AG10803 (cell line): ENCODE measurements at regions not wholly inside any gene's neighbourhood (a gene's known extent, or its start where the extent isn't known, plus 50 kb on each side); places are given as distances from the start of the nearest gene placed in this dataset.

Source experiments
- DNase-seq: peaks from one replicate; pipeline ENCODE4 v3.0.0; 2010; ENCODE audit warnings: low read depth
- H3K4me3 ChIP-seq: 2 replicates; pipeline ENCODE4 v1.5.1; 2011; ENCODE audit warnings: mild to moderate bottlenecking, low read length, control low read depth
- CTCF ChIP-seq: conservative IDR thresholded peaks from 2 replicates; pipeline ENCODE4 v1.5.1; 2011; ENCODE audit warnings: mild to moderate bottlenecking, low read length, control low read depth, inconsistent platforms

- TF ChIP-seq CTCF: no peak
- no peak overlapping the region for H3K4me3 ChIP-seq
- no peak for DNase-seq
Measured at GRCh38 chr1:73096841-73097240, 814.5 kb upstream of the NEGR1 start.

- H3K4me3 ChIP-seq: no peak overlapping the region
- no peak for DNase-seq
- no peak for TF ChIP-seq CTCF
Measured at GRCh38 chr1:73092383-73092782, 810.0 kb upstream of the NEGR1 start.

DNA sequence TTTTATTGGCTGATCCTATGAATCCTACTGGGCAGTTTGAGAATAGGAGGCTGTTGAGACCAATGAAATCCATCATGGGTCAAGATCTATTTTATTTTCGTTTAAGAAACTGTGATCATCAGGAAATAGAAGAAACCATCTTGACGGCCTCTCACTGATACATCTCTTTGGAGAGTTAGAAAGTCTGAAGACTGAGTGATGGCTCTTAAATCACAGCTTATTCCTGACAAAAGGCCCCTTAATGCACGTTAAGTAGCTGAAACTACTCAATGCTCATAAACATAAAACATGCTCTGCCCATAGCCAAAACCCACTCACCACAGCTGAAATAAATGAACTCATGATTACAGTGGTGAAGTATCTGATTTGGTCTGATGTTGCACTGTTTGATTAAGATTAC is 784.5 kb upstream of the NEGR1 start:
- no peak overlapping the region for H3K4me3 ChIP-seq
- no peak for TF ChIP-seq CTCF
- DNase-seq: no peak

GRCh38 chr1:73065339-73066041 is 783.2 kb upstream of the NEGR1 start:
- TF ChIP-seq CTCF: no peak
- no peak for DNase-seq
- no peak overlapping the region for H3K4me3 ChIP-seq

DNA sequence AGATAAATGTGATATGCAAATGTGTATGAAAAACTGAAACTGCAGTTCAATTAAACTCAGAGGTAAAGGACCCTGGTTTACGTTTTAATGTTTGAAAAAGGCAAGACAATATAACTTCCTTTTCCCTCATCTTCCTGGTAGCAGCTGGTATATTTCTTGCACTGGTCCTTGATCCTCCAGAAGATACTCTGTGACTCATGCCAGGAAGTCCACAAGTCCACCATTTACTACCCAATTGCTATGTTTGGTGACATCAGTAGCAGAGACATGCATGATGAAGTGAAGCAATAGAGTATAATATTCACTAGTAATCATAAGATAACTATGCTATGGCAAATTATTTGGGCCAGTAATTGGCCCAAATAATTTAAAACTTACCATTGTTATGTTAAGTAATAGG is 774.5 kb upstream of the NEGR1 start:
- no peak overlapping the region for H3K4me3 ChIP-seq
- no peak for TF ChIP-seq CTCF
- DNase-seq: no peak

DNA sequence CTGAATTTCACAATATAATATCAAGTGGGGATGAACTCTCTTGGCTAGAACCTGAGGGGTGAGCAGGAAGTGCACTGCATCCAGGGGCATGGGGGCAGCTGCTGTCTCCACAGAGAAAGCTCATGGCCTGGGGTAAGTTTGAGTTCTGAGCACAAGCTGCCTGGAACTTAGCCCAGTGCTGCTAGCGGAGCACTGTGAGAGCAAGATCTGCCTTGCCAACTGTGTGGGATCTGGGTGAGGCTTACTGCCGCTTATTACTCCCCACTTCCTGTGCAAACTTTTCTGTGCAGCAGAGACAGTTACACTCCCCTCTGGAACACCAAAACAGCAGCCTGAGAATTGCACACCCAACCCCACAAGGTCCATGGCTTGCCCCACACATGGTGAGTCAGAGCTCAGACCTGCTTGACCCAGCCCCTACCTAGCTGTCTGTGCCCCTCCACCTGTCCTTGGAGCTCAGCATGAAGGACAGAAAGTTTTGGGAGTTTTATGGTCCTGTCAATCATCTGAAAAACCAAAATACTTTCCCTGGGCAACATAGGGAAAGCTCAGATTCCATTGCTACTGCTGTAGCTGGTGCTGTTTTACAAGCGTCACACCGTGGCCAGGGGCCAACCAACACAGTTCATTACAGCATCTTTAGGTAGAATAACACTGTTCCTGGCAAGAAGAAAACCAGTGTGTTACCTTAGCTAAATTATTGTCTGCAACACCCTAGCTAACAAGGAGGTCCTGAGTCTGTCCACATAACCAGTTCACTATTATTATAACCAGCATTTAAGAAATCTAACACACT is 762.1 kb upstream of the NEGR1 start:
- no peak for TF ChIP-seq CTCF
- DNase-seq: no peak
- no peak overlapping the region for H3K4me3 ChIP-seq

- H3K4me3 ChIP-seq: no peak overlapping the region
- DNase-seq: no peak
- no peak for TF ChIP-seq CTCF
Measured at GRCh38 chr1:73042403-73042802, 760.1 kb upstream of the NEGR1 start.
